Breast epithelium (tissue), 4 donors: ENCODE measurements at regions not wholly inside any gene's neighbourhood (a gene's known extent, or its start where the extent isn't known, plus 50 kb on each side); places are given as distances from the start of the nearest gene placed in this dataset.
"Not testable (repeated sequence)": the region's sequence is repeated elsewhere in the genome, so short reads cannot be mapped to it uniquely, and the experiment has no call there.

ENCODE experiments used
- DNase-seq, 2 donors: peaks; one replicate each; pipeline ENCODE4 v3.0.0-alpha.2; 2019; ENCODE audit warnings: low spot score in 2 of 2
- H3K27ac ChIP-seq, 2 donors: fragments of 200-600 bp; sonication (generic) in 1 of 2; one replicate each; pipeline ENCODE4 v1.5.1; 2016 to 2019; ENCODE audit warnings: mild to moderate bottlenecking in 1 of 2
- H3K27me3 ChIP-seq, 2 donors: fragments of 200-600 bp; sonication (generic) in 1 of 2; one replicate each; pipeline versions ENCODE4 v1.5.1 to v1.6.0; 2017 to 2019; ENCODE audit warnings: control low read depth in 1 of 2, mild to moderate bottlenecking in 1 of 2
- H3K36me3 ChIP-seq: fragments of 200-600 bp; one replicate; pipeline ENCODE4 v1.5.1; 2019
- H3K4me1 ChIP-seq, 2 donors: fragments of 200-600 bp; sonication (generic); one replicate each; pipeline ENCODE4 v1.5.1; 2016 to 2019; ENCODE audit warnings: control low read depth in 1 of 2
- H3K4me3 ChIP-seq, 3 donors: fragments of 200-600 bp; sonication (generic); 1 replicate in 2 of 3; 2 replicates in 1 of 3; pipeline ENCODE4 v1.5.1; 2016 to 2019; ENCODE audit warnings: mild to moderate bottlenecking in 3 of 3, moderate library complexity in 2 of 3
- H3K9me3 ChIP-seq, 2 donors: fragments of 200-600 bp; sonication (generic) in 1 of 2; one replicate each; pipeline ENCODE4 v1.5.1; 2016 to 2019; ENCODE audit warnings: control low read depth in 1 of 2
- POLR2A ChIP-seq: fragments of 450-650 bp; IDR thresholded peaks from one replicate; pipeline ENCODE4 v1.6.1; 2016; ENCODE audit warnings: antibody characterized with exemption, mild to moderate bottlenecking, moderate library complexity
- POLR2AphosphoS5 ChIP-seq, 3 donors: sonication (generic); formaldehyde crosslinking; IDR thresholded peaks; one replicate each; pipeline ENCODE4 v1.6.1; 2017; ENCODE audit warnings: antibody characterized with exemption in 3 of 3
- intact Hi-C: fragments of 100-400 bp; cut with DNase I; formaldehyde crosslinking; loops from one replicate; pipeline ENCODE4 v1.15.1; 2023; ENCODE audit warnings: low total_unique reads
- TF ChIP-seq, protein P1 (sequence below), 3 donors: fragments of 450-650 bp; IDR thresholded peaks; one replicate each; pipeline ENCODE4 v1.5.1; 2016 to 2017; ENCODE audit warnings: antibody characterized with exemption in 3 of 3, mild to moderate bottlenecking in 3 of 3, moderate library complexity in 3 of 3

DNA sequence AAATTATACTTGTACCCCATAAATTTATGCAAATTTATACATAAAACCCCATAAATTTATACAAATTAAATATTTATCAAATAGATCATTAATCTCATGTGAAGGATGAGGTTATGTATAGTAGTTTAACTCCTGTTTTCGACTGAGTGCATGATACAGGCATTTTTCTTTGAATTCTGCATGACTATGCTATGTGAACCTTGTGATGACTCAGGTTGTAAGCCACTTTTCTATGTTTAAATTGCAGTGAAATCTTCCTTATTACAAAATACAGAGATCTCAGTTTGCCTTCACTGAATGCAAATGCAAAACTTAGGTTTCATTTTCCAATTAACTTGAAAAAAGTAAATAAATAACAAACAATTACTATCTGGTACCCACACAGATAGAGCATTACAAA lies 843.7 kb downstream of the CDH11 start:
- H3K4me3 ChIP-seq, result no peak overlapping the region
- intact Hi-C loops, result no loop called here

DNA sequence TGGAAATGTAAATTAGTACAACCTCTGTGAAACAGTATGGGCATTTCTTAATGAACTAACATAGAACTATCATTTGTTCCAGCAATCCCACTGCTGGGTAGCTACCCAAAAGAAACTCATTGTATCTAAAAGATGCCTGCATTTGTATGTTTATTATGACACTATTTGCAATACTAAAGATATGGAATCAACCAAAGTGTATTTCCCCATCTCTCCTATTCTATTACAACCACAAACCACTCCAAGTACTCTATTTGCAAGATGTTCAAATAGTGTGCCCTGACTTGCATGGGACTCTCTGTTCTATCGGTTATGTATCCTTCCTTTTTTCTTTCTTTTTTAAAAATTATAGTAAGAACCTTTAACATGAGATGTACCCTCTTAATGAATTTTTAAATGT lies 845.2 kb downstream of the CDH11 start:
- H3K36me3 ChIP-seq, result no peaks in the 10 kb centered on the region
- no peak for TF ChIP-seq POLR2AphosphoS5 (IDR thresholded peaks at IDR 0.05)
- TF ChIP-seq POLR2A, result no peak
- TF ChIP-seq, protein P1, sequence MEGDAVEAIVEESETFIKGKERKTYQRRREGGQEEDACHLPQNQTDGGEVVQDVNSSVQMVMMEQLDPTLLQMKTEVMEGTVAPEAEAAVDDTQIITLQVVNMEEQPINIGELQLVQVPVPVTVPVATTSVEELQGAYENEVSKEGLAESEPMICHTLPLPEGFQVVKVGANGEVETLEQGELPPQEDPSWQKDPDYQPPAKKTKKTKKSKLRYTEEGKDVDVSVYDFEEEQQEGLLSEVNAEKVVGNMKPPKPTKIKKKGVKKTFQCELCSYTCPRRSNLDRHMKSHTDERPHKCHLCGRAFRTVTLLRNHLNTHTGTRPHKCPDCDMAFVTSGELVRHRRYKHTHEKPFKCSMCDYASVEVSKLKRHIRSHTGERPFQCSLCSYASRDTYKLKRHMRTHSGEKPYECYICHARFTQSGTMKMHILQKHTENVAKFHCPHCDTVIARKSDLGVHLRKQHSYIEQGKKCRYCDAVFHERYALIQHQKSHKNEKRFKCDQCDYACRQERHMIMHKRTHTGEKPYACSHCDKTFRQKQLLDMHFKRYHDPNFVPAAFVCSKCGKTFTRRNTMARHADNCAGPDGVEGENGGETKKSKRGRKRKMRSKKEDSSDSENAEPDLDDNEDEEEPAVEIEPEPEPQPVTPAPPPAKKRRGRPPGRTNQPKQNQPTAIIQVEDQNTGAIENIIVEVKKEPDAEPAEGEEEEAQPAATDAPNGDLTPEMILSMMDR (IDR thresholded peaks at IDR 0.05), result no peak
- H3K4me1 ChIP-seq, result no peaks in the 10 kb centered on the region

More for the DNA sequence above, 843.7 kb downstream of the CDH11 start:
- H3K9me3 ChIP-seq, result no peaks in the 10 kb centered on the region
- H3K36me3 ChIP-seq, result no peaks in the 10 kb centered on the region
- no peak overlapping the region for H3K27ac ChIP-seq
- no peaks in the 10 kb centered on the region for H3K27me3 ChIP-seq
- TF ChIP-seq POLR2AphosphoS5 (IDR thresholded peaks at IDR 0.05) (no peak), POLR2A (no peak)
- TF ChIP-seq, protein P1 (IDR thresholded peaks at IDR 0.05), result no peak
- no peaks in the 10 kb centered on the region for H3K4me1 ChIP-seq
- DNase-seq, result no peak

DNA sequence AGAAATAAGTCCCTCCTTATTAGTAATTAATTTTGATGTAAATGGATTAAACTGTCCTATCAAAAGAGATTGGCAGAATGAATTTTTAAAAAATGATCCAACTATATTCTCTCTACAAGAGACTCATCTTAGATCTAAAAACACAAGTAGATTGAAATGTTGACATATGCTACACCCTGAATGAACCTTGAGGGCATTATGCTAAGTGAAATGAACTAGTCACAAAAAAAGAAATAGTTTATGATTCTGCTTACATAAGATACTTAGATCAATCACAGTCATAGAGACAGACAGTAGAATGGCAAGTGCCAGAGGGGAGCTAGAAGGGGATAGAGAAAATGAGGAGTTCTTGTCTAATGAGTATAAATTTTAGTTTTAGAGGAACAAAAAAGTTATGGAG lies 849.8 kb downstream of the CDH11 start:
- no peaks in the 10 kb centered on the region for H3K27me3 ChIP-seq
- intact Hi-C loops, result loop anchor here (2.0 kb wide), 1 partner anchor 69 kb away; no protein-coding TSS in a partner anchor
- no peaks in the 10 kb centered on the region for H3K9me3 ChIP-seq
- H3K36me3 ChIP-seq, result no peaks in the 10 kb centered on the region
- H3K27ac ChIP-seq, result no peak overlapping the region
- no peaks in the 10 kb centered on the region for H3K4me1 ChIP-seq
- TF ChIP-seq POLR2AphosphoS5 (IDR thresholded peaks at IDR 0.05) (no peak), POLR2A (no peak)
- TF ChIP-seq, protein P1 (IDR thresholded peaks at IDR 0.05), result no peak
- H3K4me3 ChIP-seq, result no peak overlapping the region
- DNase-seq, result no peak

More for the DNA sequence above, 845.2 kb downstream of the CDH11 start:
- H3K4me3 ChIP-seq, result no peak overlapping the region
- no peaks in the 10 kb centered on the region for H3K9me3 ChIP-seq
- H3K27ac ChIP-seq, result no peak overlapping the region
- intact Hi-C loops, result no loop called here
- no peak for DNase-seq
- no peaks in the 10 kb centered on the region for H3K27me3 ChIP-seq

DNA sequence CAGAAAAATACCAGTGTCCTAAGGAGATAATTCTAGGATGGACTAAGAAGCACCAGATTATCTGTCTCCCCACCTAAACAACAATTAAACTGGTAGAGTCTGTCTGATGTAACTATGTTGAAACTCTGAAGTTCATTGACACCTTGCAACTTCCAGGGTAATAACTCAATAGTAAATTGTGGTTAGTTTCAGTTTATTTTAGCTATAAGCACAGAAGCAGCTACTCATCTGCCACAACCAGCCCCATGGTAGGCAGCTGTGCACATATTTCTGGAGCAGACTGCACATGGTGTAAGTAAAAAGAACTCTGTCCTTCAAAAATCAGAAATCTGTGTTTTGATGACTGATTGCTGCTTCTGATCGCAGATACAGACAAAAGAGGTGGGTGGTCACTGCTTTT lies 852.1 kb downstream of the CDH11 start:
- intact Hi-C loops, result no loop called here
- no peak overlapping the region for H3K4me3 ChIP-seq
- no peaks in the 10 kb centered on the region for H3K36me3 ChIP-seq
- DNase-seq, result no peak
- H3K4me1 ChIP-seq, result no peaks in the 10 kb centered on the region
- no peak overlapping the region for H3K27ac ChIP-seq
- TF ChIP-seq POLR2A, result no peak
- H3K9me3 ChIP-seq, result no peaks in the 10 kb centered on the region
- no peaks in the 10 kb centered on the region for H3K27me3 ChIP-seq

DNA sequence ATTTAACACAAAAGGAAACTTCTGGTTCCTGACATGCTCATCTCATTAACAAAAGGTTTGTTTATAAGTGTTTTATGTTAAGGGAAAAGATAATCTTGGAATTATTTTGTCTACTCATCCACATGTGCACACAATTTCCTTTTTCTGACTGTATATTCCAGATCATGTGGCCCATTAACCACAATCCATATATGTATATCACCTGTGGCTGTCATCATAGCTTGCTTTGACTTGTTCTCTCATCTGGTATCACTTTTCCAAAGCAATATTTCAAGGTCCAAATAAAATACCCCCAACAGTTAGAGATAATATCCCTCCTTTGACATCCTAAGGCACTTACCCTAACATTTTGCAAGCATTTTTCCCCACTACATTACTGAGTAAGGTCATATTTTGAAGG lies 856.1 kb downstream of the CDH11 start:
- H3K27ac ChIP-seq, result no peak overlapping the region
- no peaks in the 10 kb centered on the region for H3K4me1 ChIP-seq
- intact Hi-C loops, result no loop called here
- no peak for DNase-seq
- no peak overlapping the region for H3K4me3 ChIP-seq
- no peaks in the 10 kb centered on the region for H3K36me3 ChIP-seq
- no peaks in the 10 kb centered on the region for H3K9me3 ChIP-seq
- no peaks in the 10 kb centered on the region for H3K27me3 ChIP-seq
- TF ChIP-seq POLR2A (no peak), POLR2AphosphoS5 (IDR thresholded peaks at IDR 0.05) (no peak)
- TF ChIP-seq, protein P1 (IDR thresholded peaks at IDR 0.05), result no peak

DNA sequence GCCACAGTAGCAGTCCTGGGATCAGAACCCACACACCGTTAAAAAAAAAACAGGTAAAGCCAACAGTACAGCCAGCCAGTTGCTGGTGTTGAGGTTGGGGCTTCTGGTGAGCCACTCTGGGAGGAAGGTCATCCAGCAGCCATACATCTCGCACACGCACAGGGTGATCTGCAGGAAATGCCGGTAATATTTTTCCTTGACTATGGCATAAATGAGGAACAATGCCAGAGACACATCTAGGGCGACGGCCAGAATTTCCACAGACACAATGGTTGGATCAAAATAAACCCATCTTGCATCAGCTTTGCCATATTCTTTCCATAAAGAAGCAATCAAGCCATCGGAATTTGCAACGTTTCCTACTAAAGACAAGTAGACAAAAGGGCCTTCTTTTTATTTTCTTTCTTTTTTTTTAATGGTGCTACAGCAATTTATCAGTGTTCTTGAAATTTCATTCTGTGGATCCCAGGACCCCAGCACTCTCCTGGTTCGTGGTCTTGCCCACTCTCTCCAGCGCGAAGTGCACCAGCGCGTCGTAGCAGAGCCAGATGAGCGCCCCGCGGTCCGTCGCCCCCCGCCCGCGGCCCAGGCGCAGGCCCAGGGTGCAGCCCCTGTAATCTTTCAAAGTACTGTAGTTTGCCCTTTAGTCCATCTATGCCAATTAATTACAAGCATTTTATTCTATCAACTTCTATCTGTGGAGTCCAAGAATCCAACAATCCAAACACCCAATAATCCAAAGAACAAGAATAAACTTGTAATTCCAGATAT lies 861.0 kb downstream of the CDH11 start:
- H3K27me3 ChIP-seq, H3K4me3 ChIP-seq, H3K4me1 ChIP-seq, intact Hi-C loops, H3K27ac ChIP-seq, H3K9me3 ChIP-seq, DNase-seq, H3K36me3 ChIP-seq: not testable (repeated sequence)
